PC-3 (cell line): ENCODE measurements at regions not wholly inside any gene's neighbourhood (a gene's known extent, or its start where the extent isn't known, plus 50 kb on each side); places are given as distances from the start of the nearest gene placed in this dataset.

Experiments used
- CTCF ChIP-seq: fragments of 300-600 bp; sonication (generic); conservative IDR thresholded peaks from 2 replicates; pipeline ENCODE4 v1.5.1; 2017; ENCODE audit warnings: antibody characterized with exemption, low read depth, mild to moderate bottlenecking, low read length
- EZH2 ChIP-seq: fragments of 300-600 bp; sonication (generic); IDR thresholded peaks from one replicate; pipeline ENCODE4 v1.6.1; 2017; ENCODE audit warnings: antibody characterized with exemption, mild to moderate bottlenecking, low read length; ENCODE audit not compliant: unreplicated experiment

DNA sequence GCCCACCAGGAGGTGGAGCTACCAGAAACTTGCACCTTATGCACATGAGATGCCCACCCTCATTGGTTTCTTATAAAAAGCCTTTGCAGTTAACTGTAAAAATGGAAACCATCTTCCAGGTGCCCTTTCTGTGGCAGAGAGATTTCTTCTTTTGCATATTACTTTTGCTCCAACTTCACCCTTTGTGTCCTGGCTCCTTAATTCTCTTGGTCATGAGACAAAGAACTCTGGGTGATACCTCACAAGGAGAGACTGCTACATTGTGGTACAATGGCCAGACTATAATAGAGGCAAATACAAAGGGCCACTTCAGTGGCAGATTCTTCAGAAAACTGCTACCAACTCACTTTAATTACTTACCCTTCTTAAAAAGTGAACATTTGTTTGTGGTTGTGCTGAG, 76.4 kb upstream of the PTER start:
- TF ChIP-seq CTCF (no peak), EZH2 (no peak)
